Motor neuron (in vitro differentiated cells): ENCODE measurements at regions not wholly inside any gene's neighbourhood (a gene's known extent, or its start where the extent isn't known, plus 50 kb on each side); places are given as distances from the start of the nearest gene placed in this dataset.
"Not testable (repeated sequence)": the region's sequence is repeated elsewhere in the genome, so short reads cannot be mapped to it uniquely, and the experiment has no call there.

Experiments
- ATAC-seq, 8 experiments: fragments of 200-7000 bp; cut with Tn5 transposase; replicated peaks in 6 of 8; 2 replicates each; pipeline ENCODE4 v1.8.0; 2021; ENCODE audit warnings: mild to moderate bottlenecking in 8 of 8, moderate library complexity in 8 of 8
- H3K27ac ChIP-seq, 2 donors: fragments of 250-450 bp; sonication (Bioruptor Pico); 2 replicates each; pipeline ENCODE4 v1.9.0; 2021; ENCODE audit warnings: antibody characterized with exemption in 2 of 2, mild to moderate bottlenecking in 2 of 2, moderate library complexity in 1 of 2
- H3K4me1 ChIP-seq, 2 donors: fragments of 250-450 bp; sonication (Bioruptor Pico); replicated peaks in 1 of 2; 2 replicates each; pipeline ENCODE4 v1.6.1; 2021; ENCODE audit warnings: antibody characterized with exemption in 2 of 2, mild to moderate bottlenecking in 2 of 2, moderate library complexity in 1 of 2
- H3K4me3 ChIP-seq, 5 donors: fragments of 250-450 bp; sonication (Bioruptor Pico); 2 replicates each; pipeline ENCODE4 v1.9.0; 2021; ENCODE audit warnings: antibody characterized with exemption in 5 of 5, mild to moderate bottlenecking in 5 of 5, moderate library complexity in 4 of 5
- WGBS, 10 experiments: fragments of 450-650 bp; shearing (Covaris generic); methylation state at CpG; one replicate each; pipeline ENCODE4 v1.0.0; 2022; 5-methylcytosine and 5-hydroxymethylcytosine counted together
- in situ Hi-C, 9 experiments: fragments of 400-800 bp; cut with MboI; loops; one replicate each; pipeline ENCODE4 v1.15.0; 2021; ENCODE audit warnings: low sequenced_read_pairs in 9 of 9, low pct_unique_long_range_greater_than_20kb in 2 of 9; ENCODE audit not compliant: unreplicated experiment in 9 of 9

DNA sequence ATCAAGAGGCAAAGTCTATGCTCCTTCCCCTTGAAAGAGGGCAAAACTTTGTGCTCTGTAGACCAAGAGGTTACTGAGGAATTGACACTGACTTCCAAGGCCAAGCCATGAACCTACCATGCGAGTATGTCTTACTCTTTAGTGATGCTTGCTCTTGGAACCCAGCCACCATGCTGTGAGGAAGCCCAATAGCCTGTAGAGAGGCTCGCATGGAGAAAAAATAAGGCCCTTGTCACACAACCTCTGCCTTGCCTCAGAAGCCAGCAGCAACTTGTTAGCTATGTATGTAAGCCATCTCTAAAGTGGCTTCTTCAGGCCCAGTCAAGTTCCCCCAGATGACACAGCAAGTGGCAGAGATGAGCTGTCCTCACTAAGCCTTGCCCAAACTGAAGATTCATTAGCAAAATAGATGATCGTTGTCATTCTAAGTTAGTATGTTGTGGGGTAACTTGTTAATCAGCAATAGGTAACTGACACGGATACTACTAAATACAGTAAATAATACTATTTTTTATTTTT, 66.1 kb upstream of the RGPD5 start:
- Histone ChIP-seq H3K4me1 (no peaks in the 10 kb centered on the region), H3K27ac (no peak overlapping the region), H3K4me3 (no peak overlapping the region)
- ATAC-seq = no peak
- 69 to 100% (median 97%) methylated on average over 1 to 4 of the region's 4 CpGs; no CpG with 5 or more reads in 2 of the 10 experiments for WGBS, 10 experiments
- in situ Hi-C loops = no loop called here

DNA sequence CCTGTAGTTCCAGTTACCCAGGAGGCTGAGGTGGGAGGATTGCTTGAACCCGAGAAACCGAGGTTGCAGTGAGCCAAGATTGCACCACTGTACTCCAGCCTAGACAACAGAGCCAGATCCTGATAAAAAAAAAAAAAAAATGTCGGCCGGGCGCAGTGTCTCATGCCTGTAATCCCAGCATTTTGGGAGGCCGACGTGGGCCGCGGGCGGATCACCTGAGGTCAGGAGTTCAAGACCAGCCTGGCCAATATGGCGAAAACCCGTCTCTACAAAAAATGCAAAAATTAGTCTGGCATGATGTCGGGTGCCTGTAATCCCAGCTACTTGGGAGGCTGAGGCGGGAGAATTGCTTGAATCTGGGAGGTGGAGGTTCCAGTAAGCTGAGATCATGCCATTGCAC, 60.4 kb upstream of the RGPD5 start:
- H3K4me1 ChIP-seq, H3K27ac ChIP-seq, ATAC-seq, H3K4me3 ChIP-seq, in situ Hi-C loops: not testable (repeated sequence)
- 75 to 100% (median 90%) methylated on average over 2 to 13 of the region's 14 CpGs; no CpG with 5 or more reads in 3 of the 10 experiments for WGBS, 10 experiments

DNA sequence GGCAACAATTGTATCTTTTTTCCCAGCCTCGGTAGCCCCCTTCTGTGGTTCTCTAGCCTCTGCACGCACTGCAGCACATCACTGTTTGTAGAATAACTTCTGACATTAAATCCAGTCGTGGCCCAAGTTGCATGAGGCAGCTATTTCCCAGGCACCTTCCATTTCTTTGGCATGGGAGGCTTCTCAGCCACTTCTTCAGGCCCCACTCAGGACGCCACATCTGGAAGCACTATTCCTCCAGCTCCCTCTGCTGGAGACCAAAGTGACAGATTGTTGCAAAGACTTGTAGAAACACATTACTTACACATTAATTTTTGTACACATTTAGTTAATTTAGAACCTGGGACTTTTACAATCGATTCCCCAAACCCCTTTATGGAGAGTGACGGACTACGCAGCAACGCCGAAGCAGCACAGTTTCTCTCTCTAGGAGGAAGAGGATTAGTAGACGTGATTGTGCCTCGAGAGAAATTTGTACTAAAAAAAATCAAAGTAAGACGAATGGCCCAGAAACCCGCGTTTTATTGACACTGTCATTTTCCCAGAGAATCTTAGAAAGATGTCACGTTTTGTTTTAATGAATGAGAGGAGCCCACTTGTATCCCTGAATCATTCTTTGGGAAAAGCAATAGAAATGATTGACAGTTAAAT, 57.8 kb upstream of the RGPD5 start:
- peak; percentile 36 to 96 (median 65) for ATAC-seq
- in situ Hi-C loops = no loop called here
- H3K4me1 ChIP-seq = no peaks in the 10 kb centered on the region
- no peak overlapping the region for H3K27ac ChIP-seq
- WGBS, 10 experiments = 0 to 100% (median 58%) methylated on average over 1 to 12 of the region's 15 CpGs; no CpG with 5 or more reads in 1 of the 10 experiments
- no peak overlapping the region for H3K4me3 ChIP-seq
